Liver (tissue), 3 donors: ENCODE measurements at regions not wholly inside any gene's neighbourhood (a gene's known extent, or its start where the extent isn't known, plus 50 kb on each side); places are given as distances from the start of the nearest gene placed in this dataset.

Experiments used
- CTCF ChIP-seq: fragments of 150-350 bp; IDR thresholded peaks from 2 replicates; pipeline ENCODE4 v1.5.1; 2017; ENCODE audit warnings: improper control_type of control experiment, low read depth, low read length; ENCODE audit not compliant: missing input control
- NR2F2 ChIP-seq: IDR thresholded peaks from 2 replicates; pipeline ENCODE4 v1.6.1; 2016; ENCODE audit warnings: antibody characterized with exemption
- TAF1 ChIP-seq: conservative IDR thresholded peaks from 2 replicates; pipeline ENCODE4 v1.6.1; 2016; ENCODE audit warnings: antibody characterized with exemption, mild to moderate bottlenecking
- TF ChIP-seq, protein P1 (sequence below): IDR thresholded peaks from 2 replicates; pipeline ENCODE4 v1.6.1; 2016; ENCODE audit warnings: antibody characterized with exemption
- donor health status: healthy.
- donor health status: healthy.

GRCh38 chr11:113567867-113568544, 92.8 kb upstream of the DRD2 start:
- no peak for TF ChIP-seq NR2F2
- no peak for TF ChIP-seq CTCF
- TF ChIP-seq TAF1, result no peak
- TF ChIP-seq, protein P1, sequence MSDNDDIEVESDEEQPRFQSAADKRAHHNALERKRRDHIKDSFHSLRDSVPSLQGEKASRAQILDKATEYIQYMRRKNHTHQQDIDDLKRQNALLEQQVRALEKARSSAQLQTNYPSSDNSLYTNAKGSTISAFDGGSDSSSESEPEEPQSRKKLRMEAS, result no peak
